Superior temporal gyrus (tissue), 1 donor: ENCODE measurements at regions not wholly inside any gene's neighbourhood (a gene's known extent, or its start where the extent isn't known, plus 50 kb on each side); places are given as distances from the start of the nearest gene placed in this dataset.

ENCODE experiments used
- DNase-seq: peaks from one replicate; pipeline ENCODE4 v3.0.0-alpha.2; 2016; ENCODE audit errors: extremely low spot score

GRCh38 chr1:88060750-88061491, 623.2 kb upstream of the PKN2 start:
- DNase-seq, result no peak

GRCh38 chr1:88061492-88062177, 622.4 kb upstream of the PKN2 start:
- DNase-seq, result peak; percentile 67

GRCh38 chr1:88062650-88063153, 621.4 kb upstream of the PKN2 start:
- DNase-seq, result no peak

- DNase-seq, result no peak
Measured at GRCh38 chr1:88063605-88064004, 620.5 kb upstream of the PKN2 start.

- DNase-seq, result no peak
Measured at GRCh38 chr1:88068407-88068960, 615.6 kb upstream of the PKN2 start.

- DNase-seq, result no peak
Measured at GRCh38 chr1:88070956-88071355, 613.1 kb upstream of the PKN2 start.

- DNase-seq, result no peak
Measured at GRCh38 chr1:88074661-88075060, 609.4 kb upstream of the PKN2 start.

- DNase-seq, result no peak
Measured at GRCh38 chr1:88075813-88076212, 608.3 kb upstream of the PKN2 start.

- DNase-seq, result no peak
Measured at GRCh38 chr1:88079036-88079435, 605.0 kb upstream of the PKN2 start.

GRCh38 chr1:88080875-88081274, 603.2 kb upstream of the PKN2 start:
- DNase-seq, result no peak

GRCh38 chr1:88088481-88088880, 595.6 kb upstream of the PKN2 start:
- no peak for DNase-seq

- no peak for DNase-seq
Measured at GRCh38 chr1:88089961-88090360, 594.1 kb upstream of the PKN2 start.

GRCh38 chr1:88098881-88099280, 585.2 kb upstream of the PKN2 start:
- no peak for DNase-seq

- no peak for DNase-seq
Measured at GRCh38 chr1:88101041-88101440, 583.0 kb upstream of the PKN2 start.

GRCh38 chr1:88104236-88104635, 579.8 kb upstream of the PKN2 start:
- DNase-seq, result no peak

GRCh38 chr1:88104886-88105285, 579.2 kb upstream of the PKN2 start:
- no peak for DNase-seq

GRCh38 chr1:88111816-88112215, 572.3 kb upstream of the PKN2 start:
- DNase-seq, result no peak

GRCh38 chr1:88117597-88117996, 566.5 kb upstream of the PKN2 start:
- DNase-seq, result no peak

- no peak for DNase-seq
Measured at GRCh38 chr1:88118176-88118845, 565.8 kb upstream of the PKN2 start.

- DNase-seq, result no peak
Measured at GRCh38 chr1:88124614-88125013, 559.5 kb upstream of the PKN2 start.

- DNase-seq, result no peak
Measured at GRCh38 chr1:88126467-88126866, 557.6 kb upstream of the PKN2 start.

- no peak for DNase-seq
Measured at GRCh38 chr1:88133991-88134390, 550.1 kb upstream of the PKN2 start.
